Right lobe of liver (tissue), 6 donors: ENCODE measurements at regions not wholly inside any gene's neighbourhood (a gene's known extent, or its start where the extent isn't known, plus 50 kb on each side); places are given as distances from the start of the nearest gene placed in this dataset.

Source experiments
- ATAC-seq, 4 donors: fragments of 200-7000 bp; cut with Tn5 transposase; one replicate each; pipeline ENCODE4 v1.9.1; 2020; ENCODE audit warnings: mild to moderate bottlenecking in 4 of 4, moderate library complexity in 4 of 4
- DNase-seq, 3 donors: peaks; one replicate each; pipeline ENCODE4 v3.0.0-alpha.2; 2020
- H3K27ac ChIP-seq, 3 donors: fragments of 200-600 bp; one replicate each; pipeline ENCODE4 v1.8.0; 2022
- H3K27me3 ChIP-seq, 2 donors: fragments of 200-600 bp; one replicate each; pipeline ENCODE4 v1.8.0; 2022
- H3K36me3 ChIP-seq, 4 donors: fragments of 200-600 bp; sonication (generic) in 1 of 4; one replicate each; pipeline versions ENCODE4 v1.5.1 to v1.8.0; 2017 to 2022; ENCODE audit warnings: control low read depth in 1 of 4
- H3K4me1 ChIP-seq, 4 donors: fragments of 200-600 bp; sonication (generic) in 1 of 4; one replicate each; pipeline versions ENCODE4 v1.5.1 to v1.8.0; 2017 to 2022; ENCODE audit warnings: control low read depth in 1 of 4
- H3K4me3 ChIP-seq, 3 donors: fragments of 200-600 bp; one replicate each; pipeline ENCODE4 v1.8.0; 2022
- H3K9me3 ChIP-seq, 4 donors: fragments of 200-600 bp; sonication (generic) in 1 of 4; one replicate each; pipeline versions ENCODE4 v1.5.1 to v1.8.0; 2017 to 2022; ENCODE audit warnings: control low read depth in 1 of 4
- CTCF ChIP-seq, 4 donors: fragments of 200-600 bp in 3 of 4; fragments of 450-650 bp in 1 of 4; IDR thresholded peaks; one replicate each; pipeline versions ENCODE4 v1.5.1 to v1.8.0; 2016 to 2022; ENCODE audit warnings: antibody characterized with exemption in 4 of 4, mild to moderate bottlenecking in 2 of 4
- POLR2A ChIP-seq: fragments of 450-650 bp; IDR thresholded peaks from one replicate; pipeline ENCODE4 v1.6.1; 2017; ENCODE audit warnings: antibody characterized with exemption, mild to moderate bottlenecking
- WGBS: methylation state at CpG from one replicate; pipeline ENCODE4 v1.1.6; 2018; ENCODE audit warnings: low coverage, low lambda C conversion rate; ENCODE audit not compliant: insufficient coverage; ENCODE audit errors: missing lambda C conversion rate; 5-methylcytosine and 5-hydroxymethylcytosine counted together
- intact Hi-C, 2 donors: fragments of 100-400 bp; cut with DNase I; formaldehyde crosslinking; loops; one replicate each; pipeline versions ENCODE4 v1.11.2 to v1.14.1; 2022
- donor health status: DM: no; HTN: yes; CAD: no.
- donor health status: DM: no; HTN: no; CAD: no.
- donor health status: DM: no; HTN: no; CAD: no.
- donor health status: DM: no; HTN: yes; CAD: no.
- donor health status: DM: no; HTN: yes; CAD: no.

- Histone ChIP-seq H3K36me3 (no peaks in the 10 kb centered on the region), H3K4me1 (no peaks in the 10 kb centered on the region), H3K9me3 (peaks cover 0 to 2% (median 0%) of the 10 kb centered on the region in 4 donors), H3K27me3 (no peaks in the 10 kb centered on the region), H3K4me3 (no peak overlapping the region), H3K27ac (no peak overlapping the region)
- ATAC-seq (no peak), DNase-seq (no peak)
- TF ChIP-seq CTCF (IDR thresholded peaks at IDR 0.05) (no peak), POLR2A (no peak)
- intact Hi-C loops, result no loop called here
These were observed 273.6 kb downstream of the ZBBX start for GRCh38 chr3:167106456-167106855.

- no peaks in the 10 kb centered on the region for H3K4me1 ChIP-seq
- no peak overlapping the region for H3K4me3 ChIP-seq
- peak in 3 of 4 donors; percentile 38 to 59 (median 42) for ATAC-seq
- H3K36me3 ChIP-seq, result no peaks in the 10 kb centered on the region
- DNase-seq, result no peak
- no peaks in the 10 kb centered on the region for H3K9me3 ChIP-seq
- no peaks in the 10 kb centered on the region for H3K27me3 ChIP-seq
- WGBS, result no CpG with 5 or more reads among the region's 1 CpG
- H3K27ac ChIP-seq, result no peak overlapping the region
- intact Hi-C loops, result no loop called here
- peak; percentile 15 to 45 (median 25) for TF ChIP-seq CTCF (IDR thresholded peaks at IDR 0.05)
- no peak for TF ChIP-seq POLR2A
These were observed 278.0 kb downstream of the ZBBX start for GRCh38 chr3:167102071-167102470.

DNA sequence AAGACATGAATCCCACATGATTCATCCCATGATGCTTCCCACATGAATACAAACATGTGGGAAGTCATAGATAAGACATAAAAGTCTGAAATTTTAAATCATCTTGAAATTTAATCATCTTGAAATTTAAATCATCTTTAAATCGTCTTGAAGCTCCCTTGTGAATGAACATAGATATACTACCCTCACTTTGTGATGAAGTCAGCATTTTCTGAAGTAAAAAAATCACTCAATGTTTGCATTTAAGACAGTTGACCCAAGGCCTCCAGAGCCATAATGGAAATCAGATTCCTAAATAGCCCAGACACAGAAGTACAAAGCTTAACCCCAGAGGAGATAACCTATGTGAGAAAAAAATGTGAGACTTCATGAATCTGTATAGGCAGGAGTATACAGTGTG is 279.4 kb downstream of the ZBBX start:
- DNase-seq (no peak), ATAC-seq (no peak)
- WGBS, result 33% methylated on average over 1 of the region's 1 CpG
- no peaks in the 10 kb centered on the region for H3K36me3 ChIP-seq
- no peak overlapping the region for H3K27ac ChIP-seq
- intact Hi-C loops, result no loop called here
- no peaks in the 10 kb centered on the region for H3K4me1 ChIP-seq
- no peaks in the 10 kb centered on the region for H3K27me3 ChIP-seq
- H3K9me3 ChIP-seq, result no peaks in the 10 kb centered on the region
- no peak overlapping the region for H3K4me3 ChIP-seq
- TF ChIP-seq POLR2A (no peak), CTCF (IDR thresholded peaks at IDR 0.05) (no peak)

DNA sequence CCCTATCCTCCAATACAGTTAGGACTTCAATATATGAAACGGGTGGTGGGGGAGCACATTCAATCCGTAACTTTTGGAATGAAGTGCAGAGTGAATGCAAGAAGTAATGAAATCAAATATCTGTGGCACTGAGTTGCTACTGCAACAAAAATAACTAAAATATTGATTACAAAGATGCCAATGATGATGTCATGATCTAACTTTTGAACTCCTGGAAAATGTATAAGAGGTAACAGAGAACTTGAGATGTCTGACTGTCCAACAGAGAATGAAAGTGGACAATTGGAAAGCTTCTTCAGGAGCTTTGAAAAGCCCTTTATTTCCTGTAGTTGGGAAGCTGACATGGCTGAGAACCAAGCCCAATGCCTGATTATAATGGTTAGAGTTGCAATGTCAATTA is 279.9 kb downstream of the ZBBX start:
- no peaks in the 10 kb centered on the region for H3K27me3 ChIP-seq
- H3K9me3 ChIP-seq, result no peaks in the 10 kb centered on the region
- no peaks in the 10 kb centered on the region for H3K4me1 ChIP-seq
- DNase-seq (no peak), ATAC-seq (no peak)
- intact Hi-C loops, result no loop called here
- TF ChIP-seq CTCF (IDR thresholded peaks at IDR 0.05), result no peak
- no peak for TF ChIP-seq POLR2A
- H3K27ac ChIP-seq, result no peak overlapping the region
- 78% methylated on average over 2 of the region's 2 CpGs for WGBS
- no peak overlapping the region for H3K4me3 ChIP-seq
- H3K36me3 ChIP-seq, result no peaks in the 10 kb centered on the region

DNA sequence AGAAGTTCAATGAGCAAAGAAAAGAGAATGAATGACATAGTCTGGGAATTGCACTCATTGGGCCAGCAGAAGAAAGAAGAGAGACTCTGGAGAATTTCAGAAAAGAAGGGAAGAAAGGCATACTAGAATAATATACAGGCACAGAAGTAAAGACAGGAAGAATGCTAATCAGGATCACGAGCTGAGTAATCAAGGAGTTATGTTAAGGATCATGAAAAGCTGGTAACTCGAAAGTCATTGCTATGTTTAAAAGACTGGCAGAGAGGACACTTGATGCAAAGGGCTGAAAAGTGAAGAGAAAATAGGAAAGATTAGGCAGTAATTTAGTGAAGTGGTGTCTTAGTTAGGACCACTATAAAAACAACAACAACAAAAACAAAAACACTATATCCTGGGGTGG is 284.1 kb downstream of the ZBBX start:
- intact Hi-C loops, result no loop called here
- Histone ChIP-seq H3K9me3 (no peaks in the 10 kb centered on the region), H3K27me3 (no peaks in the 10 kb centered on the region), H3K36me3 (no peaks in the 10 kb centered on the region), H3K27ac (no peak overlapping the region), H3K4me3 (no peak overlapping the region), H3K4me1 (no peaks in the 10 kb centered on the region)
- 71% methylated on average over 2 of the region's 2 CpGs for WGBS
- ATAC-seq, result no peak
- no peak for DNase-seq
- TF ChIP-seq POLR2A (no peak), CTCF (IDR thresholded peaks at IDR 0.05) (no peak)
